ENCODE measurements at regions not wholly inside any gene's neighbourhood (a gene's known extent, or its start where the extent isn't known, plus 50 kb on each side); places are given as distances from the start of the nearest gene placed in this dataset.
"Not testable (repeated sequence)": the region's sequence is repeated elsewhere in the genome, so short reads cannot be mapped to it uniquely, and the experiment has no call there.

DNA sequence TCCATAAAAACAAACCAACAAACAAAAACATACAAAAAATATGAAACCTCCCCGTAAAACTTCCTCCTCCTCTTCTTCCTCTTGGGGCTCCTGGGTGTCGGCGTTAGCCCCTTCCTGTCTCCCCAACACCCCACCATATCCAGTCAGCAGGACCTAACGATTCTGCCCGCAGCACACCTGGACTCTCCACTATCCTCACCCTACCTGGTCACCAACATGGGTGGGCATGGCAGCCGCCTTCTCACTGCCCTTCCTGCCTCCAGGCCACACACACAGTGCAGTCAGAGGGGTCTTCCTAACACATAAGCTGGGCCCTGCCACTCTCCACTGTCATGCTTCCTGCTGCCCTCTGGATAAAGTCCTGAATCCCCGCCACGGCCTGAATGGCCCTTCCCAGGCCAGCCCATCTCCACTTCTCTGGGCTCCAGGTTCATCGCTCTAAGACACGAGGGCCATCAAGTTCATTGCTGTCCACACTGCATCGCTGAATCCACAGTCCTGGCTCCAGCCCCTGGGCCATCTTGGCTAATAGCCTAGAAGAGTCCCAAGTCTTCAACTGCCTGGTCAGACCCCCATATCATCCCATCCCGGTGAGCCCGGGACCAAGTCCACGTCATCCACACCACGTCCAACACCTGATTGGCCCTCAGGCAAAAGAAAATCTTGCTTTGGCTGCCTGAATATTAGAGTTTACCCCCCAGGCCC, 76.2 kb downstream of the IGLL1 start:
- DNase-seq (ENCODE audit: low spot score in 2 of 2) (peak in 1 of 2 donors; percentile 18), ATAC-seq (no peak)
- no peaks in the 10 kb centered on the region for H3K9me3 Mint-ChIP-seq
- H3K36me3 Mint-ChIP-seq = no peaks in the 10 kb centered on the region
- peak overlapping the region in 1 of 2 donors; percentile 65 for H3K27ac Mint-ChIP-seq

DNA sequence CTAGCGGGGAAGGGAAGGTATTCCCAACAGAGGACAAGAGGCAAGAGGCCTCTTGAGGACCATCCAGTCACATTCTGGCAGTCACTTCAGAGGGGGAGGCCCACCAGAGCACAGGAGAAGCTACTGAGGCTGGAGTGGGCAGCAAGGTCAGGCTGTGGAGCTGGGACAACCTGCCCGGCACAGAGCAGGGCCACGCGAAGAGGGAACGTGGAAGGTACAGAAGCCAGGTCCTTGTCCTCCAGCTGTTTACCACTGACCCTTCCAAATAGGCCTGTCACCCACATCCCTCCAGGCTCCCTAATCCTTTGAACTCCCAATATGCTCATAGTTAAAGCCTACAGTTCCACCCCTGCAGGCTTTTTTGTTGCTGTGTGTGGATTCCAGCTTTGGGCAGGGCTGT, 76.9 kb downstream of the IGLL1 start:
- DNase-seq (ENCODE audit: low spot score in 2 of 2) (peak in 1 of 2 donors; percentile 7), ATAC-seq (no peak)
- H3K27ac Mint-ChIP-seq = no peak overlapping the region
- no peaks in the 10 kb centered on the region for H3K36me3 Mint-ChIP-seq
- H3K9me3 Mint-ChIP-seq = no peaks in the 10 kb centered on the region

DNA sequence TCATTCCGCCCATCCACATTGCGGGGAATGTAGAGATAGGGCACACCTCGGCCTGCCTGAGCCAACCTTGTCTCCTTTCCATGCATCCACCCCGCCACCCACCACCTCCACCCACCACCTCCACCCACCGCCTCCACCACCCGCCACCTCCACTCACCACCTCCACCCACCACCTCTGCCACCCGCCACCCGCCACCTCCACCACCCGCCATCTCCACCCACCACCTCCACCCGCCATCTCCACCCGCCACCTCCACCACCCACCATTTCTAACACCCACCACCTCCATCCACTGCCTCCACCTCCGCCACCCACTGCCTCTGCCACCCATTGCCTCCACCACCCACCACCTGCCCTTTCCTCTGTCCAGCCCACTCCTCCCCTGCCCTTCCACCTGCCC, 78.4 kb downstream of the IGLL1 start:
- Mint-ChIP-seq H3K9me3 (no peaks in the 10 kb centered on the region), H3K36me3 (no peaks in the 10 kb centered on the region), H3K27ac (no peak overlapping the region)

GRCh38 chr22:23501261-23501619, 78.8 kb downstream of the IGLL1 start:
- no peak overlapping the region for H3K27ac Mint-ChIP-seq
- no peaks in the 10 kb centered on the region for H3K36me3 Mint-ChIP-seq
- ATAC-seq (no peak), DNase-seq (ENCODE audit: low spot score in 2 of 2) (no peak)
- H3K9me3 Mint-ChIP-seq = no peaks in the 10 kb centered on the region

More for the DNA sequence above, 78.4 kb downstream of the IGLL1 start:
- ATAC-seq (no peak), DNase-seq (ENCODE audit: low spot score in 2 of 2) (no peak)

DNA sequence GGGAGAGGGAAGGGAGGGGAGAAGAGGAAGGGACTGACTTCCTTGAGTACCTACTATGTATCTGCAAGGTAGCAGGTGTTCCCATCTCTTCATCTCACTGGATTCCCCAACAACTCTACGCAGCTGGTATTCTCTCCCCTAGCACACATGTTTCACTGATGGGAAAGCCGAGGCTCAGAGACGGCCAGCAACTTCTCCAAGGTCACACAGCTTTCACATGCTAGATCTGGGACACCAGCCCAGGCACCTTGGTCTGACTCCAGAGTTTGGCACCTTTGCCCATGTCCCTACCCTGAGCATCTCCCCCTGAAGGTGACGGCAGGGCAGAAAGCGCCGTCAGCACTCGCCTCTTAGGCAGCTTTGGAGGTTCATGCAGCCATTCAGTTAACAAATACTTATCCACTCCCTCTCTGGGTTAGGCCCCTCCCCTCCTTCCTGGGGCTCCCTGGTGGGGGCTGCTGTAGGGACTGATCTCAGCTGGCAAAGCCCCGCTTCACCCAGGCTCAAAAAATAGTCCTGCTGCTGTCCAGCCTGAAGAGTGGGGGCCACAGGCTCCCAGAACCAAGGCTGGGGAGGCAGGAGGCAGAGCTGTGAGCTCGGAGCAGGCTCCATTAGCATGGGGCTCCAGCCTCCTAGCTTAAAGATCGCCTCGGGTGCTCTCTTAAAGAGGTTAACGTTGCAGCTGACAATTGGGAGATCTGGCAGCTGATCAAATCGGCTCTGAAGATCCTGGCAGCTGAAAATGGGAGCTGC, 79.4 kb downstream of the IGLL1 start:
- H3K36me3 Mint-ChIP-seq = no peaks in the 10 kb centered on the region

DNA sequence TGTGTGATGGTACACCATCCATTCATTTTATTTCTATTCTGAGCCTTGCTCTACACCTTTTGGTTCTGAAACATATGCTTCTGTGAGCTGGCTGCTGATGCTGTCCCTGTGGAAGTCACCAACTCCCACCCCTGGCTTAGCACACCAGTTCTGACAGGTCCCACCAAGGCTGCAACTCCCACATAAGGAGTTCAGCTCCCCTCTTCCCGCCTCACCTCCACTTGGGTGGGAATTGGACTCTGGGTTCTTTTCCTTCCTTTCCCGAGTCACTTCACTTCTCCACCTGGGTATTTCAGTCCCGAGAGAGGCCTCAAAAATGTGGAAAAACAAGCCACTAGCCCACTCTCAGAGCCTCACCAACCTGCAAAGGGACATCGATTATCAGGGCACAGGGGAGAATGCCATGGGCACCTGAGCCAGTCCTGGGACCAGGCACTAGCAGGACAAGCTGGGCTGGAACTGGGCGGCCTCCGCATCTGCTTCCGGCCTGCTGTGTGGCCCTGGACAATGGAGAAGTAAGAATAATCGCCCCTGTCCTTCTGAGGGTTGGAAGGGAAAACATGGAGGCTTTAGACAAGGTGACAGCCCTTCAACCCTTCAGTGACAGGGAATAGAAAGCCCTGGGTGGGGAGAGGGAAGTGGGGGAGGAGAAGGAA, 80.1 kb downstream of the IGLL1 start:
- Mint-ChIP-seq H3K36me3 (no peaks in the 10 kb centered on the region), H3K27ac (no peak overlapping the region), H3K9me3 (no peaks in the 10 kb centered on the region)
- ATAC-seq = no peak
- DNase-seq (ENCODE audit: low spot score in 2 of 2) = no peak

More for the DNA sequence above, 79.4 kb downstream of the IGLL1 start:
- Mint-ChIP-seq H3K9me3 (no peaks in the 10 kb centered on the region), H3K27ac (no peak overlapping the region)
- DNase-seq (ENCODE audit: low spot score in 2 of 2) (peak in 1 of 2 donors; percentile 16), ATAC-seq (no peak)

GRCh38 chr22:23498811-23499798, 81.0 kb downstream of the IGLL1 start:
- no peak for ATAC-seq
- Mint-ChIP-seq H3K36me3 (no peaks in the 10 kb centered on the region), H3K9me3 (no peaks in the 10 kb centered on the region), H3K27ac (no peak overlapping the region)
- no peak for DNase-seq (ENCODE audit: low spot score in 2 of 2)

DNA sequence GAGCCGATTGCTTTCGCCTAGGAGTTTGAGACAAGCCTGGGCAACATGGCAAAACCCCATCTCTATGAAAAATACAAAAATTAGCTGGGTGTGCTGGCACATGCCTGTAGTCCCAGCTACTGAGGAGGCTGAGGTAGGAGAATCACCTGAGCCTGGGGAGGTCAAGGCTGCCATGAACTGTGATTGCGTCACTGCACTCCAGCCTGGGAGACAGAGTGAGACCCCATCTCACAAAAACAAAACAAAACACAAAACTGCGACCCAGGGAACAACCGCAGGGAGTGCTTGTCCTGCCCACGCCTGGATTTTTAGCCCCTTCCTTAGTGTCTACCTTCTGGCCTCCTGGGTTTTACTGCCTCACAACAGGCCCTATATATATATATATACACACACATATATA, 82.2 kb downstream of the IGLL1 start:
- DNase-seq (ENCODE audit: low spot score in 2 of 2); H3K9me3 Mint-ChIP-seq; H3K36me3 Mint-ChIP-seq; ATAC-seq: not testable (repeated sequence)
- peak overlapping the region in 1 of 2 donors; percentile 1 for H3K27ac Mint-ChIP-seq

DNA sequence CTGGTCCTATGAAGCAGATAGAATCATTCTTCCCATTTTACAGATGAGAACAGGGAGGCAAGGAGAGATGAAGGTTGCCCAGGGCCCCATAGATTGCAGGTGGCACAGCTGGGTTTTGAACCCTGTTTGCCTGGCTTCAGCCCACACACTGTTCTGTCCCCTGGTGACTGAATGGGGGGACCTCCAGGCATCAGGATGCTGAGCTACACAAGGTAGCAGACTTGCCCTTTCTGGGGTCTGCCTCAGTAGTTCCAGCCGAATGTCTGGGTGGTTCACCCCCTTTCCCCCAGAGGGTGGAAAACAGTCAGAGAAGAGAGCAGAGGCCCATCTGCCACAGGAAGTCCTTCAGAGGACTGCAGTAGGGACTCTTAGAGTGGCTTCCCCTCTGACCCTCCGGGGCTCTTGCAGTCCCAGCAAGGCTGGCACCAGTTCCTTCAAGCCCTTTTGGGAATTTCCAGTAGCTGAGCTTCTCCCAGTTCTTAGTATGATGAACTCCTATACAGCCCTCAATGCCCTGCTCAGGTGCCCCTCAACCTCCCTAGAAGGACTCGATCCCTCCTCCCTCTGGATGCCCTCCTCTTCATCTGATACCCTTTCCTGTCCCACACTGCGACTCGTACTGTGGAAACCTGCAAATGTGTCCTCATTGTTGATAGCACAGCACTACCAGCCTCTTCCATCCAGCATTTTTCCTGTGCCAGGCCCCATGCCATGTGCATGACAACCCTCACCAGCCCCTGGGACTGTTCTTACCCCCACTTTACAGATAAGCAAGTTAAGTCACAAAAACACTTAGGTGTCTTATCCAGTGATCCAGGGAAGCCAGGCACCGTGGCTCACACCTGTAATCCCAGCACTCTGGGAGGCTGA, 82.8 kb downstream of the IGLL1 start:
- DNase-seq (ENCODE audit: low spot score in 2 of 2) = no peak
- H3K27ac Mint-ChIP-seq = peak overlapping the region in 1 of 2 donors; percentile 1

GRCh38 chr22:23496445-23496833, 83.7 kb downstream of the IGLL1 start:
- peak overlapping the region in 1 of 2 donors; percentile 53 for H3K27ac Mint-ChIP-seq

More for the DNA sequence above, 82.8 kb downstream of the IGLL1 start:
- H3K36me3 Mint-ChIP-seq = no peaks in the 10 kb centered on the region
- no peaks in the 10 kb centered on the region for H3K9me3 Mint-ChIP-seq
- no peak for ATAC-seq

DNA sequence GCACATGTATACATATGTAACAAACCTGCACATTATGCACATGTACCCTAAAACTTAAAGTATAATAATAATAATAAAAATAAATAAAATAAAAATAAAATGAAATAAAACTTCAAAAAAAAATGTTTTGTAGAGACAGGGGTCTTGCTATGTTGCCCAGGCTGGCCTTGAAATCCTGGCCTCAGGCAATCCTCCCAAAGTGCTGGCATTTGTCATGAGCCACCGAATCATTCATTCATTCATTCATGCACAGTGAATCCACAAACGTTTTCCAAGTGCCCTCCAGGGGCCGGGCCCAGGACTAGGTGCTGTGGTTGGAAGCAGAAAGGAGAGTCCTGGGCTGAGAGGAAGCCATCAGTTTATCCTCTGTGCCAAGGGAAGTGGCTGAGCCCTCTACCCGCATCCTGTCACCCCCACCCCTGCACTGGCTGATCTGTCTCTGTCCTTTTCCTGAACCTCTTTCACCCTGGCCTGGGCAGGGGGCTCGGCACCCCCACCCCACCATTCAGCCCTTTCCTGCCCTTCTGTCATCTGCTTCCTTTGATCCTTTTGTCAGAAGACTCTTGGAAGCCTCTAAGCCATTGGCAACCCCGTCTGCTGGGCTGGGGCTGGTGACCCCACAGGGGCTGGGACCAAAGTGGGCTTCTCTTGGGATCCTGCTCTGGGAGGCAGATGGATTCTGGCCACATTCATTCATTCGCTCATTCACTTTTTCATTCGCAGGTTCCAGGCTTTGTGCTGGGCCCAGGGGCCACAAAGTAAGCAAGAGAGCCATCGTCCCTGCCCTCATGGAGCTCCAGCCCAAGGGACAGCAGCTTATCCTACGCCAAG, 84.3 kb downstream of the IGLL1 start:
- DNase-seq (ENCODE audit: low spot score in 2 of 2) (no peak), ATAC-seq (no peak)
- H3K36me3 Mint-ChIP-seq = no peaks in the 10 kb centered on the region
- no peaks in the 10 kb centered on the region for H3K9me3 Mint-ChIP-seq
- H3K27ac Mint-ChIP-seq = peak overlapping the region in 1 of 2 donors; percentile 53

More at GRCh38 chr22:23496445-23496833, 83.7 kb downstream of the IGLL1 start:
- Mint-ChIP-seq H3K9me3 (no peaks in the 10 kb centered on the region), H3K36me3 (no peaks in the 10 kb centered on the region)
- DNase-seq (ENCODE audit: low spot score in 2 of 2) (no peak), ATAC-seq (no peak)

- Mint-ChIP-seq H3K9me3 (no peaks in the 10 kb centered on the region), H3K27ac (no peak overlapping the region), H3K36me3 (no peaks in the 10 kb centered on the region)
- DNase-seq (ENCODE audit: low spot score in 2 of 2) (no peak), ATAC-seq (no peak)
Observed at GRCh38 chr22:23494930-23495266, 85.2 kb downstream of the IGLL1 start.

GRCh38 chr22:23485490-23485889, 94.6 kb downstream of the IGLL1 start:
- Mint-ChIP-seq H3K36me3 (no peaks in the 10 kb centered on the region), H3K27ac (no peak overlapping the region), H3K9me3 (no peaks in the 10 kb centered on the region)
- ATAC-seq (peak; percentile 64 to 71), DNase-seq (ENCODE audit: low spot score in 2 of 2) (no peak)

DNA sequence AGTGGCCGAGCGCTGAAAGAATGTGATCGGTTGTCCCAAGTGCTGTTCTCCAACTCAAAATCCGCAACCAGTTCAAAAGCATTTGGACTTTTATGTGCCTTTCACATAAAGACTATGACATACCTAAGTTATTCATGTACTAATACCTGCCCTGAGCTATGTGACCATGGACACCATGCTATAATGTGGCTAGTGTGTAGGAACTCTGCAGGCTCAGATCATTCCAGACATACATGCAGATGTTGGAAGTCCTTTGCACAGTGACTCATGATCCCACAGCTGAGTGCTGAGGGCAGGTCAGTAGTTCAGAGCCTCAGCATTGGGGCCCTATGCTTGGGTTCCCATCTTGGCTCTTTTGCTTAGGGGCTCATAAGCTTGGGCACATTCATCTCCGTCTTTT, 95.4 kb downstream of the IGLL1 start:
- no peak for DNase-seq (ENCODE audit: low spot score in 2 of 2)
- no peak for ATAC-seq
- no peaks in the 10 kb centered on the region for H3K9me3 Mint-ChIP-seq
- H3K36me3 Mint-ChIP-seq = no peaks in the 10 kb centered on the region
- H3K27ac Mint-ChIP-seq = no peak overlapping the region

DNA sequence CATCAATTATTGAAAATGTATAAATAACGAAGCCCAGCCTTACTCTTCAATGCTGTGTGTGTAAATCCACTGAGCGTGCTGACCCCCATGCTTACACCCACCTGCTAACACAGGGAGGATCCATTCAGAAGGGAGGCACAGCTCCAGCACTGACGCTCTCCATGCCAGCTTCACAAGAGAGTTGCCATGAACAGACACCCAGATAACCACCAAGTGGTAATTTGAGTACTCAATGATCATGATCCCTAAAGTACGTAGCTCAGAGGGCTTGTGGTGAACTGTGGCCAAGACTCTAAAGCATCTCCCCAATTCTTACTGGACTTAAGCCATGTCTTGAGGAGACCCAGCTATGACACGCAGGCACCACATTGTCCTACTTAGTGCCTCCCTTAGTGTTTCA, 98.7 kb downstream of the IGLL1 start:
- DNase-seq (ENCODE audit: low spot score in 2 of 2) (no peak), ATAC-seq (no peak)
- H3K36me3 Mint-ChIP-seq = no peaks in the 10 kb centered on the region
- H3K9me3 Mint-ChIP-seq = no peaks in the 10 kb centered on the region
- no peak overlapping the region for H3K27ac Mint-ChIP-seq
